Natural killer cell treated with Interleukin-12 subunit alpha and Interleukin-12 subunit beta and Interleukin-15 and Interleukin-18, amount 100 ng/mL, for 72 hours (primary cell): ENCODE measurements at regions not wholly inside any gene's neighbourhood (a gene's known extent, or its start where the extent isn't known, plus 50 kb on each side); places are given as distances from the start of the nearest gene placed in this dataset.

Experiments
- ATAC-seq, 2 donors: fragments of 150-1000 bp; cut with Tn5 transposase in 1 of 2; sonication (Bioruptor Pico), chemical (Tn5 transposase) in 1 of 2; 2 replicates each; pipeline ENCODE4 v1.10.0; 2021
- DNase-seq: peaks from one replicate; pipeline ENCODE4 v3.0.0; 2022; ENCODE audit warnings: low spot score
- H3K27ac Mint-ChIP-seq, 2 donors: 1 replicate in 1 of 2; 2 replicates in 1 of 2; pipeline ENCODE4 v1.8.0; 2022; ENCODE audit warnings: mixed read lengths in 2 of 2, mild to moderate bottlenecking in 1 of 2, moderate library complexity in 1 of 2
- H3K27me3 Mint-ChIP-seq, 2 donors: 1 replicate in 1 of 2; 2 replicates in 1 of 2; pipeline ENCODE4 v1.8.0; 2022; ENCODE audit warnings: mixed read lengths in 2 of 2
- H3K36me3 Mint-ChIP-seq: one replicate; pipeline ENCODE4 v1.8.0; 2022; ENCODE audit warnings: mixed read lengths
- H3K4me1 Mint-ChIP-seq, 2 donors: 1 replicate in 1 of 2; 2 replicates in 1 of 2; pipeline ENCODE4 v1.8.0; 2022; ENCODE audit warnings: low read depth in 2 of 2, mixed read lengths in 2 of 2, mild to moderate bottlenecking in 1 of 2
- H3K4me3 Mint-ChIP-seq: one replicate; pipeline ENCODE4 v1.8.0; 2022; ENCODE audit warnings: mixed read lengths
- H3K9me3 Mint-ChIP-seq: 2 replicates; pipeline ENCODE4 v1.8.0; 2022; ENCODE audit warnings: mixed read lengths

DNA sequence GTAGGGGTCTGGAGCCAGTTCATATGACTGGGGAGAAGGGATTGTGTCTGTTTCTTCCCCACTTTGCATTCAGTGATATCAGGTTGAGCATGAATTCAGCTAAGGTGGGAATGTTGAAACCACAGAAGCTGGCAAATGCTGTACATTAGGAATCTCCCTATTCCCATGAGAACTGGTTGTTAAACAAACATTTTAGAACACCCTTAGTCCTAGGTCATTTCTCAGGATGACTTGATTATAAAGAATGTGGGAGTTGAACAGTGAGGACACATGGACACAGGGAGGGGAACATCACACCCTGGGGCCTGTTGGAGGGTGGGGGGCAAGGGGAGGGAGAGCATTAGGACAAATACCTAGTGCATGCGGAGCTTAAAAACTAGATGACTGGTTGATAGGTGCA, 62.6 kb upstream of the LIMCH1 start:
- no peak overlapping the region for H3K27ac Mint-ChIP-seq
- no peaks in the 10 kb centered on the region for H3K36me3 Mint-ChIP-seq
- no peaks in the 10 kb centered on the region for H3K4me1 Mint-ChIP-seq
- ATAC-seq (no peak), DNase-seq (no peak)
- peaks cover 3% of the 10 kb centered on the region for H3K9me3 Mint-ChIP-seq
- H3K4me3 Mint-ChIP-seq = no peak overlapping the region
- peaks cover 0 to 4% of the 10 kb centered on the region in 2 donors for H3K27me3 Mint-ChIP-seq

DNA sequence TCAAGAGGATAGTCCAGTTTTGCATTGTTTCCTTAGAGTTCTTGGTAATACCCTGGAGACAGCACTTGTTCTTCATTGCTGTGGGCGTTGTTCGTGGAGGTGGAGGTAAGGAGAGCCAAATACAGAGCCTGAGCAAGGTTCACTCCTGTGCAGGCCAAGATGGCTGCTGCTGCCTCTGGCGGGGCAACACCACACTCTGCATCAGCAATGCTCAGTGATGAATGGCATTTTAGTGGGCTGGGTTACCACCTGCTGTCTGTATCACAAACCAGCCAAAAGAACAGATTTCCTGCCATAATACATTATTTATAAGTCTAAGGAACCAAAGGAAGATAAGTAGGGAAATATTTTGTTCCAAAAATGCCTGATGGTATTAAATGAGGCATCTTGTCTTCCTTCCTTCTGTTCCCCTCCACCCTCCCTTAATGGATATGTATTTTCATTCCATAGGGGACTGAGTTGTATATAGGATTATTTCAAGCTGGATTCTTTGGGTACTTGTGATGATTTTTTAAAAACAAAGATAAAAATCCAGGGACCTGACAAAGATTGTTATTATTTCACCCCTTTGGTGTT, 61.6 kb upstream of the LIMCH1 start:
- Mint-ChIP-seq H3K4me1 (no peaks in the 10 kb centered on the region), H3K9me3 (no peaks in the 10 kb centered on the region), H3K27me3 (no peaks in the 10 kb centered on the region), H3K27ac (no peak overlapping the region), H3K36me3 (no peaks in the 10 kb centered on the region), H3K4me3 (no peak overlapping the region)
- DNase-seq (no peak), ATAC-seq (no peak)

DNA sequence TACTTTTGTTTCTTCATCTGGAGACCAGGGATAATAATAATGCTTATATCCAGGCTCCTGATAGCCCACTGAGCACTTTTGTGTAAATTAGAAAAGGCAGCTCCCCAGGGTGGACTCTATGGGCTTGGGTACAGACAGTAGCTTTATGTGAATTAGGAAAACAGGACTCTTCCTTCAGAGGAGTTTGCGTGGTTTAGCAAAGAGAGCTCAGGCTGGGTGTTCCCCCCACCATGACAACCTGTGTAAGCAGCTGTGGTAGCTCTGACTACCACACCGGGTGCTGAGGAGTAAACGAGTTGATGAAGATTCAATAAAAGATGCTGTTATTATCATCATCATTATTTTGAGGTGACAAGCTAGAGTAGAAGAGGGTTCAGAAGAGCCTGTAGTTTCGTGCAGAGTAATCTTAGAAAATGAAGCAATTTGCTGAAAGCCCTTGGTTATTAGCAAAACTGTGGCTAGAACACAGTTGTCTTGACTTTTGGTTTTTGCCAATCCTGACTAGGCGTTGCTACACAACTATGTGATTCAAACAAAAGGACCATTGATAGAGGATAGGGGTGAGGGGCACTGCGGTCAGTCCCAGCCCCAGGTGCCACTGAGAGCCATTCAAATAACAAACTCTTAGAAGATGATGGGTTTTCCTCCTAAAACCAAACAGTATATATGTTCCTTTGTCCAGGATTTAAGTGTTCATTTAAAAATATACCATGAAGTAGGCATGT, 60.6 kb upstream of the LIMCH1 start:
- ATAC-seq = no peak
- no peak overlapping the region for H3K27ac Mint-ChIP-seq
- H3K4me1 Mint-ChIP-seq = no peaks in the 10 kb centered on the region

DNA sequence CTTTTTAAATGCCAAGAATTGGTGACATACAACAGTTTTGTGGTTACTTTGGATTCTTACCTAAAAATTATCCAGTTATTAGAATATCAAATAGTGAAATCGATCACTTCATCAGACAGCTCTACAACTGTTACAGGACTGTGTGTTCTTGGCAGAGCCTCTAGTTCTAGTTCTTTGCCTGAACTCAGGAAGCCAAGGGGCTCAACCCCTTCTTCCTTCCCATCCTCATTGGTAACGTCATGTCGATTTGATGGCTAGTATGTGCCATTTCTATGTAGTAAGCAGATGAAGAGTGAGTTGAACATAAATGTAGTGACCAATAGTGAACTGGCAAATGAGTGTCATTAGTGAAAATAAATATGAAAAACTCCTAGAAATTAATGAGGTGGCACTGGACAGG, 59.4 kb upstream of the LIMCH1 start:
- no peaks in the 10 kb centered on the region for H3K9me3 Mint-ChIP-seq
- H3K4me1 Mint-ChIP-seq = no peaks in the 10 kb centered on the region
- no peak overlapping the region for H3K27ac Mint-ChIP-seq
- no peaks in the 10 kb centered on the region for H3K27me3 Mint-ChIP-seq
- no peak overlapping the region for H3K4me3 Mint-ChIP-seq
- H3K36me3 Mint-ChIP-seq = no peaks in the 10 kb centered on the region
- DNase-seq (no peak), ATAC-seq (no peak)

More for the DNA sequence above, 60.6 kb upstream of the LIMCH1 start:
- Mint-ChIP-seq H3K27me3 (no peaks in the 10 kb centered on the region), H3K4me3 (no peak overlapping the region), H3K36me3 (no peaks in the 10 kb centered on the region), H3K9me3 (no peaks in the 10 kb centered on the region)
- no peak for DNase-seq

DNA sequence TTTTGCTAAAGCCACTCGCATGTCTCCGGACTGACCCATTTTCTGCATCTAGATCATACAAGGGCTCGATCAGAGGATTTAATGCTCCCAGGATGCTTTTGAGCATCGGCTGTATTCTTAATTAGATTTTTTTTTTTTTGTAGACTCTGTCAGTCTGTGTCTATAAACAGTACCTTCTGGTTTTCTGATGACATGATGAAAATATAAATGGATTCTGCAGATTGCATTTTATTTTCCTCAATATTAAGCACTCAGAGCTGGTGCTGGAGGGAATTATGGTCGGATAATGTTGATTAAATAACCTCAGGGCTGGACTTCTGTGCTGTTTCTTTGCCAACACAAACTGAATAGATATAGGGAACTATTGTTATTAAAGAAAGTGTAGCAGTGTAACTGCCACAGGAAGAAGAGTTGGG, 57.1 kb upstream of the LIMCH1 start:
- Mint-ChIP-seq H3K4me3 (no peak overlapping the region), H3K27ac (no peak overlapping the region), H3K4me1 (no peaks in the 10 kb centered on the region), H3K27me3 (no peaks in the 10 kb centered on the region), H3K36me3 (no peaks in the 10 kb centered on the region), H3K9me3 (peaks cover 5% of the 10 kb centered on the region)
- DNase-seq (no peak), ATAC-seq (no peak)

DNA sequence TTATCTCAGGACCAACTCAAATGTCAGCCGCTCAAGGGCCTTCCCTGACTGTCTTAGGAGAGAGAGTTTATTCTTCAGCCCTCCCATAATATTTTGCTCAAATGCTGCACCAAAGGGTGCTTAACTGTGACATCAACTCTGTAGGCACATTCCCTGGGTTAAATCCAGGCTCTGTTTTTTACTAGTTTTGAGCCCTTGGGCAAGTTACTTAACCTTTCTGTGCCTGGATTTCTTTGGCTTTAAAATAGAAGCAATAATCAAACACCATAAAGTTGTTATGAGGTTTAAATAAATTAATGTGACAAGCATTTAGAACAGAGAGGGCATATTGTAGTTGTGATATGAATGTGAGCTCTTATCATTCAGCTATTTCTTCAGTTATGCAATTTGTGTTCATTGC, 54.2 kb upstream of the LIMCH1 start:
- H3K4me1 Mint-ChIP-seq = no peaks in the 10 kb centered on the region
- H3K36me3 Mint-ChIP-seq = no peaks in the 10 kb centered on the region
- no peaks in the 10 kb centered on the region for H3K27me3 Mint-ChIP-seq
- no peak for ATAC-seq
- no peak overlapping the region for H3K27ac Mint-ChIP-seq
- H3K9me3 Mint-ChIP-seq = peaks cover 5% of the 10 kb centered on the region
- no peak for DNase-seq
- no peak overlapping the region for H3K4me3 Mint-ChIP-seq

DNA sequence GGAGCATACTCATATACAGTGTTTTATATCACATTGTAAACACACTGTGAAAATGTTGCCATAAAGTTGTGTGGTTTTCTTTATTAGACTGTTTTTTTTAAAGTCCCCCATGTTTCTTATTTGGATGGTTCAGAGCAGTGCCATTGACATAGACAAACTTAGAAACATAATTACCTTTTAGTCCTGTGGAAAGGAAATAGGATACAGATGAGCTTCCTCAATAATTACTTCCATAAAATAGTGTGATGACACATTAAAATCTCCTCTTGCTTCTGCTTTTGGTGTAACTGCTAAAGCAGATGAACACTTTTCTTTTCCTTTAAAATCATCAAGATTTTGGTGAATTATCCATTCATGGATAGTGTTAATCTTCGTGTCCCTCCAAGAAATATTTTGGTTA, 52.9 kb upstream of the LIMCH1 start:
- Mint-ChIP-seq H3K4me3 (no peak overlapping the region), H3K4me1 (no peaks in the 10 kb centered on the region), H3K27ac (no peak overlapping the region), H3K27me3 (no peaks in the 10 kb centered on the region), H3K9me3 (peaks cover 5% of the 10 kb centered on the region), H3K36me3 (no peaks in the 10 kb centered on the region)
- DNase-seq (no peak), ATAC-seq (no peak)

DNA sequence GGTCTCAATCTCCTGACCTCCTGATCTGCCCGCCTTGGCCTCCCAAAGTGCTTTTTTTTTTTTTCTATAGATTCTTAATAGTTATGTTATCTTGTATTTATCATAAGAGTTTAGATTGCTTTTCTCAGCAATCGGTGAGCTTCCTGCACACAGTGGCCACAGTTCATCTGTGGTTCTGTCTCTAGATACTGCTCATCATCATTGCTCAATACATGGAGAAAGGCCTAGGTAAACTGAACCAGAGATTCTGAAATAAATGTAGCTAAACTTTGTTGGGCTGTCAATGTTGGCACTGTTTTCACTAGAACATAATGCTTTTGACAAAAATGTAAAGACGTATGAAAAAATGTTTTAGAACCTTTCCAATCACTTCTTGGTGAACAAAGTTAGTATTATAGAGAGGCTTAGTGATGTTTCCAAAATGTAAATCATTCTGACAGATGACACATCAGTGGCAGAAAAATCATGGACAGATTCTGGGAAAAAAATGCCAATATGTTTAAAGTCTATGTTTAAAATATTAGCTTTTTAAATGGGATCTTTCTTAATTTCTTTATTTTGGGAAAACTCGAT, 50.0 kb upstream of the LIMCH1 start:
- Mint-ChIP-seq H3K4me1 (no peaks in the 10 kb centered on the region), H3K9me3 (peaks cover 5% of the 10 kb centered on the region)

More for the DNA sequence above, 50.0 kb upstream of the LIMCH1 start:
- Mint-ChIP-seq H3K27ac (no peak overlapping the region), H3K4me3 (no peak overlapping the region), H3K27me3 (no peaks in the 10 kb centered on the region), H3K36me3 (no peaks in the 10 kb centered on the region)
- ATAC-seq (no peak), DNase-seq (no peak)
